Keratinocyte (primary cell): ENCODE measurements at regions not wholly inside any gene's neighbourhood (a gene's known extent, or its start where the extent isn't known, plus 50 kb on each side); places are given as distances from the start of the nearest gene placed in this dataset.

Source experiments
- DNase-seq: peaks from one replicate; pipeline ENCODE4 v3.0.0-alpha.2; 2011; ENCODE audit warnings: low read depth, missing footprints, low spot score
- FAIRE-seq: peaks from 2 replicates; lab custom pipeline; 2011; peaks lifted over from hg19 to GRCh38; lab: Jason Lieb, UNC
- H2AFZ ChIP-seq: 2 replicates; pipeline ENCODE4 v1.6.0; 2012; ENCODE audit warnings: low read length, control low read depth, inconsistent platforms; ENCODE audit not compliant: control insufficient read depth
- H3K27ac ChIP-seq: 2 replicates; pipeline ENCODE4 v1.5.1; 2011; ENCODE audit warnings: low read length; ENCODE audit not compliant: control insufficient read depth, insufficient read depth
- H3K27me3 ChIP-seq: 3 replicates; pipeline ENCODE4 v1.6.0; 2011; ENCODE audit warnings: low read length; ENCODE audit not compliant: control insufficient read depth, insufficient read depth; ENCODE audit errors: extremely low read depth
- H3K36me3 ChIP-seq, 2 experiments: 2 replicates in 1 of 2; 3 replicates in 1 of 2; pipeline ENCODE4 v1.5.1; 2011; ENCODE audit warnings: low read length in 2 of 2, mild to moderate bottlenecking in 1 of 2; ENCODE audit not compliant: control insufficient read depth in 2 of 2, insufficient read depth in 2 of 2; ENCODE audit errors: extremely low read depth in 1 of 2
- H3K4me1 ChIP-seq: 3 replicates; pipeline ENCODE4 v1.5.1; 2011; ENCODE audit warnings: low read length; ENCODE audit not compliant: control insufficient read depth, insufficient read depth; ENCODE audit errors: extremely low read depth
- H3K4me2 ChIP-seq: 3 replicates; pipeline ENCODE4 v1.6.0; 2011; ENCODE audit warnings: low read depth, low read length; ENCODE audit not compliant: control insufficient read depth, insufficient read depth; ENCODE audit errors: extremely low read depth
- H3K4me3 ChIP-seq, 3 experiments: fragments of 200-600 bp in 1 of 3; sonication (generic) in 1 of 3; 2 replicates in 2 of 3; 3 replicates in 1 of 3; pipeline ENCODE4 v1.5.1; 2011 to 2016; ENCODE audit warnings: low read length in 3 of 3, mild to moderate bottlenecking in 3 of 3, control low read depth in 2 of 3, inconsistent platforms in 1 of 3, low read depth in 1 of 3, mixed read lengths in 1 of 3, mixed run types in 1 of 3, moderate library complexity in 1 of 3; ENCODE audit not compliant: control insufficient read depth in 2 of 3, insufficient read depth in 2 of 3; ENCODE audit errors: extremely low read depth in 1 of 3
- H3K79me2 ChIP-seq: 2 replicates; pipeline ENCODE4 v1.6.0; 2012; ENCODE audit warnings: low read length; ENCODE audit not compliant: control insufficient read depth, insufficient read depth
- H3K9ac ChIP-seq: 3 replicates; pipeline ENCODE4 v1.6.0; 2011; ENCODE audit warnings: low read length; ENCODE audit not compliant: control insufficient read depth, insufficient read depth; ENCODE audit errors: extremely low read depth
- H3K9me1 ChIP-seq: 3 replicates; pipeline ENCODE4 v1.6.0; 2011; ENCODE audit warnings: low read length; ENCODE audit not compliant: control insufficient read depth, insufficient read depth; ENCODE audit errors: extremely low read depth
- H3K9me3 ChIP-seq: 2 replicates; pipeline ENCODE4 v1.5.1; 2012; ENCODE audit warnings: low read depth, low read length; ENCODE audit not compliant: control insufficient read depth
- H4K20me1 ChIP-seq: 3 replicates; pipeline ENCODE4 v1.6.0; 2011; ENCODE audit warnings: low read length; ENCODE audit not compliant: control insufficient read depth, insufficient read depth; ENCODE audit errors: extremely low read depth
- EZH2 ChIP-seq: IDR thresholded peaks from one replicate; pipeline ENCODE4 v1.6.1; 2012; ENCODE audit warnings: inconsistent platforms, mild to moderate bottlenecking, low read length, moderate library complexity
- dilution Hi-C: fragments of 300-500 bp; cut with MboI; formaldehyde crosslinking; loops from one replicate; pipeline ENCODE4 v1.7.0; 2020; ENCODE audit warnings: low sequenced_read_pairs; ENCODE audit not compliant: extremely low pct_ligation_motif_present
- TF ChIP-seq, protein P1 (sequence below), 3 experiments: IDR thresholded peaks in 1 of 3; conservative IDR thresholded peaks in 1 of 3; optimal IDR thresholded peaks in 1 of 3; 2 replicates in 2 of 3; 3 replicates in 1 of 3; pipeline versions ENCODE3 to v1.5.1; 2011; ENCODE audit warnings: low read length in 3 of 3, mild to moderate bottlenecking in 3 of 3, moderate library complexity in 2 of 3, control low read depth in 1 of 3, inconsistent platforms in 1 of 3; ENCODE audit not compliant: insufficient read depth in 2 of 3; ENCODE audit errors: extremely low read depth in 1 of 3

DNA sequence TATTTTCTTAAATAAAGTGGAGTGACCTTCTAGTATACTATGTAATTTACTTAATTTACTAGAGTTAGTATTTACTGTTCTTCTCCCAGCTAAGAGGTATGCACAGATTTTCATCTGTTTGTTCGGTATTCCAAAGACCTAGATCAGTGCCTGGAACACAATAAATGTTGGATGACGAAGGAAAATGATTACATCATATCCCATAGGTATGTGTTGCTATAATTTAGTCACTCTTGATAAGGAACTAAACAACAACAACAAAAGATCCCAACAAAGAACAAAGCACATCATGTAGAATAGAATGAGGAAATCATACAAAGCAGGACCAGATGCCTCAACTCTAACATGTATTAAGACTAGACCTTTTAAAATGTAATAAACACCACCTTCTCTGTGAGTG, 89.6 kb upstream of the ADGRF1 start:
- no peaks in the 10 kb centered on the region for H3K9me3 ChIP-seq
- no peak overlapping the region for H3K4me3 ChIP-seq
- DNase-seq (no peak), FAIRE-seq (no peak)
- H3K36me3 ChIP-seq, result no peaks in the 10 kb centered on the region
- H3K27me3 ChIP-seq, result no peaks in the 10 kb centered on the region
- no peak overlapping the region for H2AFZ ChIP-seq
- H3K4me2 ChIP-seq, result no peak overlapping the region
- dilution Hi-C loops, result no loop called here
- TF ChIP-seq, protein P1, sequence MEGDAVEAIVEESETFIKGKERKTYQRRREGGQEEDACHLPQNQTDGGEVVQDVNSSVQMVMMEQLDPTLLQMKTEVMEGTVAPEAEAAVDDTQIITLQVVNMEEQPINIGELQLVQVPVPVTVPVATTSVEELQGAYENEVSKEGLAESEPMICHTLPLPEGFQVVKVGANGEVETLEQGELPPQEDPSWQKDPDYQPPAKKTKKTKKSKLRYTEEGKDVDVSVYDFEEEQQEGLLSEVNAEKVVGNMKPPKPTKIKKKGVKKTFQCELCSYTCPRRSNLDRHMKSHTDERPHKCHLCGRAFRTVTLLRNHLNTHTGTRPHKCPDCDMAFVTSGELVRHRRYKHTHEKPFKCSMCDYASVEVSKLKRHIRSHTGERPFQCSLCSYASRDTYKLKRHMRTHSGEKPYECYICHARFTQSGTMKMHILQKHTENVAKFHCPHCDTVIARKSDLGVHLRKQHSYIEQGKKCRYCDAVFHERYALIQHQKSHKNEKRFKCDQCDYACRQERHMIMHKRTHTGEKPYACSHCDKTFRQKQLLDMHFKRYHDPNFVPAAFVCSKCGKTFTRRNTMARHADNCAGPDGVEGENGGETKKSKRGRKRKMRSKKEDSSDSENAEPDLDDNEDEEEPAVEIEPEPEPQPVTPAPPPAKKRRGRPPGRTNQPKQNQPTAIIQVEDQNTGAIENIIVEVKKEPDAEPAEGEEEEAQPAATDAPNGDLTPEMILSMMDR (optimal IDR thresholded peaks at IDR 0.05 in 1 of 3, IDR thresholded peaks at IDR 0.05 in 1 of 3, conservative IDR thresholded peaks at IDR 0.05 in 1 of 3; ENCODE audit: extremely low read depth in 1 of 3, insufficient read depth in 2 of 3, low read length in 3 of 3), result no peak
- TF ChIP-seq EZH2, result no peak
- H3K9ac ChIP-seq, result no peak overlapping the region
- no peaks in the 10 kb centered on the region for H3K9me1 ChIP-seq
- no peak overlapping the region for H3K27ac ChIP-seq
- H3K79me2 ChIP-seq, result no peaks in the 10 kb centered on the region
- no peaks in the 10 kb centered on the region for H4K20me1 ChIP-seq
- peaks cover 25% of the 10 kb centered on the region for H3K4me1 ChIP-seq

DNA sequence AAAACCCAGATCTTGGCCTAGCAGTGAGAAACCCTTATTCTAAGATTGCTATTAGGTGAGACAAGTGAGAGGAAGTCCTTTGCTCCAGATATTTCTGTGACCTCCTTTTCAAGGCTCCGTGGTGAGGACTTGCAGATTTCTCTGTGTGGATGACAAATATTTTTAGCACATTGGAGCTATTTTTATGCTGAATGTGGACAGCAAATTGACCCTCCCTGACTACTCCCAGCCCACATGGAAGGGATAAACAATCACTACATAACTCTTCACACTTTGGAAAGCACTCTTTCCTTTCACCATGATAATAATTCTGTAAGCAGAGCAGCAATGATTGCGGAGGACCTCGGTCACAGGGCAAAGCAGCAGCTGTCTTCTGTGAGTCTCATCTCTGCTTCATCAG, 88.0 kb upstream of the ADGRF1 start:
- Histone ChIP-seq H3K4me1 (peaks cover 17% of the 10 kb centered on the region), H3K27ac (no peak overlapping the region), H3K4me2 (no peak overlapping the region), H4K20me1 (no peaks in the 10 kb centered on the region), H3K9me1 (no peaks in the 10 kb centered on the region), H3K79me2 (no peaks in the 10 kb centered on the region), H3K4me3 (no peak overlapping the region), H3K36me3 (no peaks in the 10 kb centered on the region), H3K27me3 (no peaks in the 10 kb centered on the region), H3K9me3 (no peaks in the 10 kb centered on the region), H2AFZ (no peak overlapping the region), H3K9ac (no peak overlapping the region)
- dilution Hi-C loops, result no loop called here
- FAIRE-seq (peak; percentile 36), DNase-seq (no peak)
- TF ChIP-seq, protein P1 (optimal IDR thresholded peaks at IDR 0.05 in 1 of 3, IDR thresholded peaks at IDR 0.05 in 1 of 3, conservative IDR thresholded peaks at IDR 0.05 in 1 of 3; ENCODE audit: extremely low read depth in 1 of 3, insufficient read depth in 2 of 3, low read length in 3 of 3), result no peak
- TF ChIP-seq EZH2, result no peak
